K562 (cell line): ENCODE measurements at regions not wholly inside any gene's neighbourhood (a gene's known extent, or its start where the extent isn't known, plus 50 kb on each side); places are given as distances from the start of the nearest gene placed in this dataset.

Experiments used
- ATAC-seq: fragments of 200-7000 bp; cut with Tn5 transposase; 3 replicates; pipeline ENCODE4 v1.9.1; 2020; ENCODE audit warnings: moderate library complexity
- BruUV-seq: library from RNA; stranded (reverse); fragments of 400-500 nt; replicated peaks from 2 replicates; lab custom pipeline; 2021; lab: Mats Ljungman, UMichigan
- CTCF ChIA-PET: fragments of 300-600 bp; formaldehyde crosslinking; extraction: SDS; loops from one replicate; lab custom pipeline; 2021; ENCODE audit warnings: low intra/inter-chr PET ratio; lab: Yijun Ruan, JAX
- POLR2A ChIA-PET: fragments of 300-600, 350-650 bp; sonication (Branson Sonifier 250); formaldehyde crosslinking; extraction: SDS; loops from one replicate; lab custom pipeline; 2021; ENCODE audit warnings: antibody characterized with exemption, inconsistent platforms; lab: Yijun Ruan, JAX
- DNase-seq, 4 experiments: peaks; one replicate each; pipeline versions ENCODE4 v3.0.0 to v3.0.0-alpha.2; 2011 to 2018; ENCODE audit warnings: low spot score in 3 of 4, mixed read lengths in 3 of 4; ENCODE audit errors: extremely low read depth in 1 of 4
- FAIRE-seq: peaks from 2 replicates; lab custom pipeline; 2011; peaks lifted over from hg19 to GRCh38; lab: Jason Lieb, UNC
- H2AFZ ChIP-seq: 2 replicates; pipeline ENCODE4 v1.6.0; 2011; ENCODE audit warnings: low read depth, low read length, control low read depth, inconsistent platforms
- H3K27ac ChIP-seq: fragments of 200-600 bp; 3 replicates; pipeline ENCODE4 v1.8.0; 2011; ENCODE audit warnings: low read depth, mild to moderate bottlenecking, control low read depth, inconsistent platforms, low read length, moderate library complexity, mixed read lengths; ENCODE audit errors: extremely low read depth
- H3K27me3 ChIP-seq, 2 experiments: fragments of 300-600 bp in 1 of 2; 2 replicates in 1 of 2; 3 replicates in 1 of 2; pipeline versions ENCODE4 v1.6.0 to v1.8.0; 2011; ENCODE audit warnings: inconsistent platforms in 2 of 2, low read length in 2 of 2, mild to moderate bottlenecking in 1 of 2, mixed read lengths in 1 of 2, moderate library complexity in 1 of 2; ENCODE audit not compliant: control insufficient read depth in 2 of 2, insufficient read depth in 2 of 2
- H3K36me3 ChIP-seq: fragments of 300-600 bp; 3 replicates; pipeline ENCODE4 v1.8.0; 2011; ENCODE audit warnings: mild to moderate bottlenecking, low read length, inconsistent platforms; ENCODE audit not compliant: control insufficient read depth, insufficient read depth
- H3K4me1 ChIP-seq, 2 experiments: fragments of 200-600 bp in 1 of 2; replicated peaks in 1 of 2; 2 replicates in 1 of 2; 3 replicates in 1 of 2; pipeline versions ENCODE4 v1.5.1 to v1.8.0; 2011; ENCODE audit warnings: inconsistent platforms in 2 of 2, low read length in 2 of 2, mild to moderate bottlenecking in 1 of 2, mixed read lengths in 1 of 2, moderate library complexity in 1 of 2; ENCODE audit not compliant: control insufficient read depth in 2 of 2, insufficient read depth in 2 of 2
- H3K4me2 ChIP-seq: 2 replicates; pipeline ENCODE4 v1.6.1; 2011; ENCODE audit warnings: low read length, control low read depth, inconsistent platforms, mixed read lengths; ENCODE audit not compliant: insufficient read depth
- H3K4me3 ChIP-seq: fragments of 200-600 bp; sonication (generic), shearing (Covaris generic); 2 replicates; pipeline ENCODE4 v1.5.1; 2016; ENCODE audit warnings: control low read depth, inconsistent platforms
- H3K79me2 ChIP-seq: fragments of 200-600 bp; 3 replicates; pipeline ENCODE4 v1.8.0; 2011; ENCODE audit warnings: low read length, inconsistent platforms; ENCODE audit not compliant: control insufficient read depth, insufficient read depth
- H3K9ac ChIP-seq, 2 experiments: 2 replicates each; pipeline versions ENCODE4 v1.6.0 to v1.6.1; 2011; ENCODE audit warnings: low read depth in 2 of 2, low read length in 2 of 2, control low read depth in 1 of 2, inconsistent platforms in 1 of 2, mild to moderate bottlenecking in 1 of 2, mixed read lengths in 1 of 2; ENCODE audit not compliant: insufficient read depth in 1 of 2
- H3K9me1 ChIP-seq: one replicate; pipeline ENCODE4 v1.6.0; 2011; ENCODE audit warnings: inconsistent platforms, mild to moderate bottlenecking, low read length, moderate library complexity; ENCODE audit not compliant: control insufficient read depth, insufficient read depth
- H3K9me3 ChIP-seq: replicated peaks from 2 replicates; pipeline ENCODE4 v1.5.1; 2011; ENCODE audit warnings: low read depth, low read length, inconsistent platforms; ENCODE audit not compliant: control insufficient read depth, insufficient read depth
- H4K20me1 ChIP-seq: replicated peaks from 2 replicates; pipeline ENCODE4 v1.6.1; 2011; ENCODE audit warnings: low read length, inconsistent platforms, mixed read lengths; ENCODE audit not compliant: control insufficient read depth, insufficient read depth
- ARID1B ChIP-seq: fragments of 450-650 bp; IDR thresholded peaks from 2 replicates; pipeline ENCODE4 v1.6.1; 2016; ENCODE audit warnings: antibody characterized with exemption, mild to moderate bottlenecking, inconsistent platforms
- CTCF ChIP-seq, 3 experiments: IDR thresholded peaks in 2 of 3; conservative IDR thresholded peaks in 1 of 3; 2 replicates each; pipeline ENCODE4 v1.5.1; 2011 to 2012; ENCODE audit warnings: low read length in 3 of 3, mild to moderate bottlenecking in 3 of 3, control low read depth in 2 of 3, improper control_type of control experiment in 1 of 3, inconsistent platforms in 1 of 3, low read depth in 1 of 3, mixed read lengths in 1 of 3, moderate library complexity in 1 of 3; ENCODE audit not compliant: insufficient read depth in 2 of 3
- DMBX1 ChIP-seq: fragments of 250-450 bp; sonication (Bioruptor Pico); IDR thresholded peaks from 2 replicates; pipeline ENCODE4 v1.8.0; 2022; ENCODE audit warnings: inconsistent platforms, mild to moderate bottlenecking, moderate library complexity, borderline replicate concordance
- KDM1A ChIP-seq, 2 experiments: fragments of 450-650 bp; IDR thresholded peaks; 2 replicates each; pipeline ENCODE4 v1.6.1; 2016; ENCODE audit warnings: mild to moderate bottlenecking in 2 of 2
- PHB ChIP-seq: fragments of 250-450 bp; sonication (Bioruptor Pico); IDR thresholded peaks from 2 replicates; pipeline ENCODE4 v1.5.0; 2021
- WGBS: fragments of 100-300 bp; shearing (Covaris generic); methylation state at CpG from one replicate; pipeline ENCODE4 v1.1.6; 2016; ENCODE audit warnings: low coverage, mixed read lengths; ENCODE audit not compliant: insufficient coverage; ENCODE audit errors: missing lambda C conversion rate; 5-methylcytosine and 5-hydroxymethylcytosine counted together
- in situ Hi-C: fragments of 300-500 bp; cut with MboI; formaldehyde crosslinking; loops from 4 replicates; pipeline ENCODE4 v1.15.0; 2018; ENCODE audit warnings: inconsistent platforms, mixed read lengths
- intact Hi-C: fragments of 100-400 bp; cut with micrococcal nuclease; formaldehyde crosslinking; loops from 2 replicates; pipeline ENCODE4 v1.14.2; 2022

DNA sequence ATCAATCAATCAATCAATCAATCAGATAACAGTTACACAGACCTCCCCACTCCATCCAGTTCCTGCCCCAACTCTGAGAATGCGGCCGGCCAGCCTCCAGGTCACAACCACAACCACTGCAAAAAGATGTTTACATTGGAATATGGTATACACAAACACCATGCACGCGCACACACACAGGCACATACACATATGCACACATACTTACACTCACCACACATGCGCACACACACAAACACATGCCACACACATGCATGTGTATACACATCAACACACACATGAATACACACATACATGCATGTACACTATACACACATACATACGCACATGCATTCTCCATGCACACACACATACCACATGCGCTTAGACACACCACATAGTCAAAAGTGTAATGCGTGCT, 131.1 kb downstream of the PXDC1 start:
- peaks cover 79 to 86% of the 10 kb centered on the region in 2 experiments for H3K27me3 ChIP-seq
- TF ChIP-seq CTCF (IDR thresholded peaks at IDR 0.05 in 2 of 3, conservative IDR thresholded peaks at IDR 0.05 in 1 of 3; ENCODE audit: insufficient read depth in 2 of 3, low read depth in 1 of 3, low read length in 3 of 3): no peak
- TF ChIP-seq ARID1B: no peak
- no peak for TF ChIP-seq PHB (CRISPR knock-in tag)
- TF ChIP-seq KDM1A (IDR thresholded peaks at IDR 0.05): peak in 1 of 2 experiments; percentile 10; a peak in 1 of 4 replicates
- no peak for TF ChIP-seq DMBX1
- in situ Hi-C loops (no loop called here), intact Hi-C loops (no loop called here)
- CTCF ChIA-PET: no interaction called here
- no peaks in the 10 kb centered on the region for H3K9me3 ChIP-seq
- H3K4me3 ChIP-seq: no peak overlapping the region
- no TSS peak for BruUV-seq
- no peaks in the 10 kb centered on the region for H4K20me1 ChIP-seq
- ATAC-seq: no peak
- H3K27ac ChIP-seq: no peak overlapping the region
- no peak for DNase-seq
- H3K79me2 ChIP-seq: no peaks in the 10 kb centered on the region
- H3K4me2 ChIP-seq: no peak overlapping the region
- no peak overlapping the region for H2AFZ ChIP-seq
- no peaks in the 10 kb centered on the region for H3K36me3 ChIP-seq
- H3K9ac ChIP-seq: no peak overlapping the region
- POLR2A ChIA-PET: interaction anchor here (0.7 to 1.2 kb wide), 2 partner anchors 18 to 37 kb away, joined by 3 read pairs; no protein-coding TSS in a partner anchor
- peaks cover 0 to 4% of the 10 kb centered on the region in 2 experiments; a peak in 1 of 5 replicates for H3K4me1 ChIP-seq
- no peaks in the 10 kb centered on the region for H3K9me1 ChIP-seq
- no peak for FAIRE-seq
- 38% methylated on average over 8 of the region's 8 CpGs for WGBS
